Osteocyte (in vitro differentiated cells): ENCODE measurements at regions not wholly inside any gene's neighbourhood (a gene's known extent, or its start where the extent isn't known, plus 50 kb on each side); places are given as distances from the start of the nearest gene placed in this dataset.

ENCODE experiments used
- DNase-seq: peaks from one replicate; pipeline ENCODE4 v3.0.0; 2021; ENCODE audit warnings: mixed read lengths; ENCODE audit not compliant: unreplicated experiment; ENCODE audit errors: extremely low spot score
- H3K27ac Mint-ChIP-seq: one replicate; pipeline ENCODE4 v1.8.0; 2021; ENCODE audit warnings: mild to moderate bottlenecking, mixed read lengths; ENCODE audit not compliant: unreplicated experiment
- H3K27me3 Mint-ChIP-seq: one replicate; pipeline ENCODE4 v1.8.0; 2021; ENCODE audit warnings: mixed read lengths; ENCODE audit not compliant: unreplicated experiment
- H3K36me3 Mint-ChIP-seq: one replicate; pipeline ENCODE4 v1.8.0; 2021; ENCODE audit warnings: mixed read lengths; ENCODE audit not compliant: unreplicated experiment
- H3K4me1 Mint-ChIP-seq: one replicate; pipeline ENCODE4 v1.8.0; 2021; ENCODE audit warnings: mixed read lengths; ENCODE audit not compliant: unreplicated experiment
- H3K4me3 Mint-ChIP-seq: one replicate; pipeline ENCODE4 v1.8.0; 2021; ENCODE audit warnings: mild to moderate bottlenecking, moderate library complexity, mixed read lengths; ENCODE audit not compliant: unreplicated experiment
- H3K9me3 Mint-ChIP-seq: one replicate; pipeline ENCODE4 v1.8.0; 2021; ENCODE audit warnings: mixed read lengths; ENCODE audit not compliant: unreplicated experiment
- CTCF ChIP-seq: fragments of 200-600 bp; sonication (generic); IDR thresholded peaks from 2 replicates; pipeline ENCODE4 v1.5.0; 2021; ENCODE audit warnings: antibody characterized with exemption, mild to moderate bottlenecking, moderate library complexity

GRCh38 chr1:191971447-191971846 is 186.8 kb upstream of the RGS18 start:
- Mint-ChIP-seq H3K9me3 (peaks cover 6% of the 10 kb centered on the region), H3K4me1 (no peaks in the 10 kb centered on the region), H3K27ac (no peak overlapping the region), H3K36me3 (no peaks in the 10 kb centered on the region), H3K27me3 (no peaks in the 10 kb centered on the region), H3K4me3 (no peak overlapping the region)
- TF ChIP-seq CTCF = no peak
- DNase-seq = no peak

GRCh38 chr1:191974004-191974403 is 184.3 kb upstream of the RGS18 start:
- H3K4me1 Mint-ChIP-seq = no peaks in the 10 kb centered on the region
- H3K36me3 Mint-ChIP-seq = no peaks in the 10 kb centered on the region
- H3K9me3 Mint-ChIP-seq = peaks cover 6% of the 10 kb centered on the region
- H3K4me3 Mint-ChIP-seq = no peak overlapping the region
- H3K27ac Mint-ChIP-seq = no peak overlapping the region
- no peak for TF ChIP-seq CTCF
- no peaks in the 10 kb centered on the region for H3K27me3 Mint-ChIP-seq
- no peak for DNase-seq

GRCh38 chr1:191977874-191978506 is 180.3 kb upstream of the RGS18 start:
- Mint-ChIP-seq H3K27me3 (no peaks in the 10 kb centered on the region), H3K4me1 (no peaks in the 10 kb centered on the region), H3K36me3 (peaks cover 2% of the 10 kb centered on the region), H3K27ac (no peak overlapping the region), H3K9me3 (peaks cover 21% of the 10 kb centered on the region), H3K4me3 (no peak overlapping the region)
- no peak for DNase-seq
- no peak for TF ChIP-seq CTCF

GRCh38 chr1:191984856-191985255 is 173.4 kb upstream of the RGS18 start:
- no peak overlapping the region for H3K27ac Mint-ChIP-seq
- H3K4me1 Mint-ChIP-seq = no peaks in the 10 kb centered on the region
- no peak for DNase-seq
- H3K27me3 Mint-ChIP-seq = no peaks in the 10 kb centered on the region
- peaks cover 26% of the 10 kb centered on the region for H3K9me3 Mint-ChIP-seq
- no peak overlapping the region for H3K4me3 Mint-ChIP-seq
- TF ChIP-seq CTCF = no peak
- H3K36me3 Mint-ChIP-seq = peaks cover 2% of the 10 kb centered on the region

GRCh38 chr1:191992118-191992517 is 166.1 kb upstream of the RGS18 start:
- Mint-ChIP-seq H3K9me3 (peaks cover 8% of the 10 kb centered on the region), H3K4me1 (no peaks in the 10 kb centered on the region), H3K27me3 (no peaks in the 10 kb centered on the region), H3K36me3 (no peaks in the 10 kb centered on the region), H3K4me3 (no peak overlapping the region), H3K27ac (no peak overlapping the region)
- TF ChIP-seq CTCF = no peak
- DNase-seq = no peak
